ENCODE measurements at regions not wholly inside any gene's neighbourhood (a gene's known extent, or its start where the extent isn't known, plus 50 kb on each side); places are given as distances from the start of the nearest gene placed in this dataset.

DNA sequence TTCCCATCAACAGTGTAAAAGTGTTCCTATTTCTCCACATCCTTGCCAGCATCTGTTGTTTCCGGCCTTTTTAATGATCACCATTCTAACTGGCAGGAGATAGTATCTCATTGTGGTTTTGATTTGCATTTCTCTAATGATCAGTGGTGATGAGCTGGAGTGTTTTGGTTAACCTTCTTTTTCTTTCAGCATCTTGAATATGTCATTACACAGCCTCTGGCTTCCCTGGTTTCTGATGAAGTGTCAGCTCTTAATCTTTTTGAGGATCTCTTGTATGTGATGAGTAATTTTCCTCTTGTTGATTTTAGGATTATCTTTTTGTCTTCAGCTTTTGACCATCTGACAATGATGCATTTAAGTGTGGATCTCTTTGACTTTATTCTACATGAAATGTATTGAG lies 133.2 kb upstream of the GRIK3 start:
- H2AFZ ChIP-seq (ENCODE audit: low read depth, low read length) = no peak overlapping the region
- no peaks in the 10 kb centered on the region for H3K4me1 ChIP-seq (ENCODE audit: control insufficient read depth, extremely low read depth, insufficient read depth, low read length)
- no peaks in the 10 kb centered on the region for H3K9me3 ChIP-seq (replicated peaks; ENCODE audit: control insufficient read depth, insufficient read depth, low read length)
- H3K27ac ChIP-seq (ENCODE audit: insufficient read depth, low read depth, low read length) = no peak overlapping the region
- no peaks in the 10 kb centered on the region for H3K27me3 ChIP-seq (ENCODE audit: control insufficient read depth in 2 of 2, insufficient read depth in 2 of 2, low read length in 2 of 2)
- DNase-seq (ENCODE audit: low read depth, low spot score) (no peak), FAIRE-seq (no peak)
- POLR2A ChIA-PET = no interaction called here
- no peak overlapping the region for H3K4me3 ChIP-seq (replicated peaks in 1 of 3; ENCODE audit: insufficient read depth in 1 of 3, low read depth in 1 of 3, low read length in 3 of 3)
- no peaks in the 10 kb centered on the region for H3K79me2 ChIP-seq (ENCODE audit: control insufficient read depth, insufficient read depth, low read length)
- H3K36me3 ChIP-seq (ENCODE audit: control insufficient read depth in 2 of 2, extremely low read depth in 1 of 2, insufficient read depth in 2 of 2, low read length in 2 of 2) = no peaks in the 10 kb centered on the region
- dilution Hi-C loops (cut with MboI; ENCODE audit: extremely low pct_ligation_motif_present, low sequenced_read_pairs) = no loop called here
- no peak overlapping the region for H3K4me2 ChIP-seq (ENCODE audit: insufficient read depth, low read length)
- no peaks in the 10 kb centered on the region for H3K9me1 ChIP-seq (replicated peaks; ENCODE audit: control insufficient read depth, extremely low read depth, insufficient read depth, low read length)
- H3K9ac ChIP-seq (replicated peaks; ENCODE audit: extremely low read depth, insufficient read depth, low read length) = no peak overlapping the region
- H4K20me1 ChIP-seq (replicated peaks; ENCODE audit: control insufficient read depth, extremely low read depth, insufficient read depth, low read length) = no peaks in the 10 kb centered on the region
- intact Hi-C loops (cut with micrococcal nuclease) = no loop called here
- CTCF ChIA-PET = no interaction called here
- no TSS peak for BruUV-seq (replicated peaks)
- TF ChIP-seq MYC (IDR thresholded peaks at IDR 0.05; ENCODE audit: low read depth, low read length) (no peak), EZH2 (IDR thresholded peaks at IDR 0.05; ENCODE audit: borderline replicate concordance, low read depth, low read length, severe bottlenecking) (no peak), POLR2AphosphoS5 (IDR thresholded peaks at IDR 0.05; ENCODE audit: insufficient read depth, low read depth, low read length) (no peak)
- TF ChIP-seq, protein P1, sequence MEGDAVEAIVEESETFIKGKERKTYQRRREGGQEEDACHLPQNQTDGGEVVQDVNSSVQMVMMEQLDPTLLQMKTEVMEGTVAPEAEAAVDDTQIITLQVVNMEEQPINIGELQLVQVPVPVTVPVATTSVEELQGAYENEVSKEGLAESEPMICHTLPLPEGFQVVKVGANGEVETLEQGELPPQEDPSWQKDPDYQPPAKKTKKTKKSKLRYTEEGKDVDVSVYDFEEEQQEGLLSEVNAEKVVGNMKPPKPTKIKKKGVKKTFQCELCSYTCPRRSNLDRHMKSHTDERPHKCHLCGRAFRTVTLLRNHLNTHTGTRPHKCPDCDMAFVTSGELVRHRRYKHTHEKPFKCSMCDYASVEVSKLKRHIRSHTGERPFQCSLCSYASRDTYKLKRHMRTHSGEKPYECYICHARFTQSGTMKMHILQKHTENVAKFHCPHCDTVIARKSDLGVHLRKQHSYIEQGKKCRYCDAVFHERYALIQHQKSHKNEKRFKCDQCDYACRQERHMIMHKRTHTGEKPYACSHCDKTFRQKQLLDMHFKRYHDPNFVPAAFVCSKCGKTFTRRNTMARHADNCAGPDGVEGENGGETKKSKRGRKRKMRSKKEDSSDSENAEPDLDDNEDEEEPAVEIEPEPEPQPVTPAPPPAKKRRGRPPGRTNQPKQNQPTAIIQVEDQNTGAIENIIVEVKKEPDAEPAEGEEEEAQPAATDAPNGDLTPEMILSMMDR (IDR thresholded peaks at IDR 0.05; ENCODE audit: extremely low read depth in 1 of 2, insufficient read depth in 1 of 2, low read depth in 1 of 2, low read length in 2 of 2) = no peak
- TF ChIP-seq, protein P2, sequence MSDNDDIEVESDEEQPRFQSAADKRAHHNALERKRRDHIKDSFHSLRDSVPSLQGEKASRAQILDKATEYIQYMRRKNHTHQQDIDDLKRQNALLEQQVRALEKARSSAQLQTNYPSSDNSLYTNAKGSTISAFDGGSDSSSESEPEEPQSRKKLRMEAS (IDR thresholded peaks at IDR 0.05; ENCODE audit: insufficient read depth, insufficient read length) = no peak

DNA sequence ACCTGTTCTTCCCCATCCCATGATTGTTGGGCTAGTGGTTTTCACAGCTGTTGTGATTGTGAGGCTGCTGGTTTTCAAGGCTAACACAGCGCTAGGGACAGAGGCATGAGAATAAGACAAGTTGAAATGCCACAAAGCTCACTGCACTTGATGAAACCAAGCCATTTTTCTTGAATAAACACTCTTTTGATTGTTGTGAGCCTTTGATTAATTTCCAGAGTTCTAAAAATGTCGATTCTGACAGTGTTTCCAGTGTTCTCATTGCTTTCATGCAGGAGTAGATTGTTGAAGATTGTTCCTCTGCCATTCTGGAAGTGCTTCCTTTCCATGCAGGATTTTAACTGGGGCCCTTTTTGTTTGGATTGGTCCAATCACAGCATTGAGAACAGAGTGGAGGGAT lies 134.9 kb upstream of the GRIK3 start:
- intact Hi-C loops (cut with micrococcal nuclease) = no loop called here
- no peak for DNase-seq (ENCODE audit: low read depth, low spot score)
- Histone ChIP-seq H2AFZ (ENCODE audit: low read depth, low read length) (no peak overlapping the region), H3K9me3 (replicated peaks; ENCODE audit: control insufficient read depth, insufficient read depth, low read length) (no peaks in the 10 kb centered on the region), H3K36me3 (ENCODE audit: control insufficient read depth in 2 of 2, extremely low read depth in 1 of 2, insufficient read depth in 2 of 2, low read length in 2 of 2) (no peaks in the 10 kb centered on the region), H3K9me1 (replicated peaks; ENCODE audit: control insufficient read depth, extremely low read depth, insufficient read depth, low read length) (no peaks in the 10 kb centered on the region), H4K20me1 (replicated peaks; ENCODE audit: control insufficient read depth, extremely low read depth, insufficient read depth, low read length) (no peaks in the 10 kb centered on the region), H3K27me3 (ENCODE audit: control insufficient read depth in 2 of 2, insufficient read depth in 2 of 2, low read length in 2 of 2) (no peaks in the 10 kb centered on the region), H3K4me1 (ENCODE audit: control insufficient read depth, extremely low read depth, insufficient read depth, low read length) (no peaks in the 10 kb centered on the region), H3K79me2 (ENCODE audit: control insufficient read depth, insufficient read depth, low read length) (no peaks in the 10 kb centered on the region), H3K4me3 (replicated peaks in 1 of 3; ENCODE audit: insufficient read depth in 1 of 3, low read depth in 1 of 3, low read length in 3 of 3) (no peak overlapping the region), H3K9ac (replicated peaks; ENCODE audit: extremely low read depth, insufficient read depth, low read length) (no peak overlapping the region), H3K4me2 (ENCODE audit: insufficient read depth, low read length) (no peak overlapping the region), H3K27ac (ENCODE audit: insufficient read depth, low read depth, low read length) (no peak overlapping the region)
- dilution Hi-C loops (cut with MboI; ENCODE audit: extremely low pct_ligation_motif_present, low sequenced_read_pairs) = no loop called here
- BruUV-seq (replicated peaks) = no TSS peak
- TF ChIP-seq POLR2AphosphoS5 (IDR thresholded peaks at IDR 0.05; ENCODE audit: insufficient read depth, low read depth, low read length) (no peak), POLR2A (IDR thresholded peaks at IDR 0.05; ENCODE audit: low read depth, low read length) (no peak), GATA2 (IDR thresholded peaks at IDR 0.05; ENCODE audit: insufficient read depth, insufficient read length, low read depth, low read length) (no peak), FOS (IDR thresholded peaks at IDR 0.05; ENCODE audit: borderline replicate concordance, insufficient read depth, low read length) (no peak), JUN (IDR thresholded peaks at IDR 0.05; ENCODE audit: borderline replicate concordance, insufficient read depth, insufficient read length, low read depth) (no peak), MYC (IDR thresholded peaks at IDR 0.05; ENCODE audit: low read depth, low read length) (no peak), EZH2 (IDR thresholded peaks at IDR 0.05; ENCODE audit: borderline replicate concordance, low read depth, low read length, severe bottlenecking) (no peak)
- TF ChIP-seq, protein P2 (IDR thresholded peaks at IDR 0.05; ENCODE audit: insufficient read depth, insufficient read length) = no peak
- TF ChIP-seq, protein P1 (IDR thresholded peaks at IDR 0.05; ENCODE audit: extremely low read depth in 1 of 2, insufficient read depth in 1 of 2, low read depth in 1 of 2, low read length in 2 of 2) = no peak
- no peak for FAIRE-seq
- CTCF ChIA-PET = no interaction called here
- POLR2A ChIA-PET = no interaction called here

All from endothelial cell of umbilical vein (primary cell).